ENCODE measurements at regions not wholly inside any gene's neighbourhood (a gene's known extent, or its start where the extent isn't known, plus 50 kb on each side); places are given as distances from the start of the nearest gene placed in this dataset.

GRCh38 chr1:186519982-186520381 lies 59.1 kb upstream of the PDC start:
- TF ChIP-seq POLR2AphosphoS5 (IDR thresholded peaks at IDR 0.05) (no peak), CTCF (IDR thresholded peaks at IDR 0.05) (no peak), POLR2A (IDR thresholded peaks at IDR 0.05) (no peak), EP300 (IDR thresholded peaks at IDR 0.05) (no peak)
